ENCODE measurements at regions not wholly inside any gene's neighbourhood (a gene's known extent, or its start where the extent isn't known, plus 50 kb on each side); places are given as distances from the start of the nearest gene placed in this dataset.

DNA sequence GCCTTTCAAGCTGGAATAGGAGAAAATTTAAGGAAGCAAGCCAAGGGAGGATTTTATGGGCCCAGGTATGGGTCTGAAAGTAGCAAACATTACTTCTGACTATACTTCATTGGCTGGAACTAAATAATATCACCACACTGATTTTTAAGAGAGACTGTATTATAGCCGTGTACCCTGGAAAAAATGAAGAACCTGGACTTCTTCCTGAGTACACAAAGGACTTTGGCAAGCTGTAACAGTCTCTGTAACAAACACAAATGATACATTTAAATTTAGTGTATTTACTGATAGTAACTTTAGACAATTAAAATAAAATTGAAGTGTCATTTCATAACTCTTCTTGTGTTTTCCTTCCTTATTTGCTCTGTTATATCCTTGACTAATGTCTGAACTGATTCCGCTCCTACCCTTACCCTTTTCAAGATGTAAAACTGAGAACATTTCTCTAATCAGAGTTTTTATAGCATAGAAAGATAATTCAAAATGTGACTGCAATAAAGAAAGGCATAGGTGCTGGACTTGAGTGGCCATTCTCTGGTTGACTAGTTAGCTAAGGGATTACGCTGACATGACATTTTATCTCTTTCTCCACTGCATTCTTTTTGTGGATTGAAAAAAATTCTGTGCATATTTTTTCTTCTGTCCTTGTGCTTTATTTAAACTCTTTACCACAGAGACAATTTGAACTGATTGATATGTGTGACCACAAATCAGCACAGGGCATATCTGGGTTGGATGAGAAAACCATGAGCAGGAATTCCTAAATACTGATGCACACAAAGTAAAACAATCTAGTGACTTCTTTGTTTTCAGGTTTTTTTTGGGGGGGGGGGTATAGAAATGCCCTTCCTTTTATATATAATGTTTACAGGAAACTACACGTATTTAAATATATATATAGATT is 349.7 kb downstream of the MDFIC start:
- no peak for DNase-seq
- H3K27ac ChIP-seq = no peak overlapping the region
- no peaks in the 10 kb centered on the region for H3K36me3 ChIP-seq
- no peaks in the 10 kb centered on the region for H3K27me3 ChIP-seq
- no peaks in the 10 kb centered on the region for H3K9me3 ChIP-seq
- intact Hi-C loops (cut with DNase I) = no loop called here
- no peak overlapping the region for H3K4me3 ChIP-seq
- H3K4me1 ChIP-seq = no peaks in the 10 kb centered on the region
- H3K9ac ChIP-seq (ENCODE audit: low read depth in 2 of 2, low read length in 2 of 2) = no peak overlapping the region
- TF ChIP-seq, protein P1, sequence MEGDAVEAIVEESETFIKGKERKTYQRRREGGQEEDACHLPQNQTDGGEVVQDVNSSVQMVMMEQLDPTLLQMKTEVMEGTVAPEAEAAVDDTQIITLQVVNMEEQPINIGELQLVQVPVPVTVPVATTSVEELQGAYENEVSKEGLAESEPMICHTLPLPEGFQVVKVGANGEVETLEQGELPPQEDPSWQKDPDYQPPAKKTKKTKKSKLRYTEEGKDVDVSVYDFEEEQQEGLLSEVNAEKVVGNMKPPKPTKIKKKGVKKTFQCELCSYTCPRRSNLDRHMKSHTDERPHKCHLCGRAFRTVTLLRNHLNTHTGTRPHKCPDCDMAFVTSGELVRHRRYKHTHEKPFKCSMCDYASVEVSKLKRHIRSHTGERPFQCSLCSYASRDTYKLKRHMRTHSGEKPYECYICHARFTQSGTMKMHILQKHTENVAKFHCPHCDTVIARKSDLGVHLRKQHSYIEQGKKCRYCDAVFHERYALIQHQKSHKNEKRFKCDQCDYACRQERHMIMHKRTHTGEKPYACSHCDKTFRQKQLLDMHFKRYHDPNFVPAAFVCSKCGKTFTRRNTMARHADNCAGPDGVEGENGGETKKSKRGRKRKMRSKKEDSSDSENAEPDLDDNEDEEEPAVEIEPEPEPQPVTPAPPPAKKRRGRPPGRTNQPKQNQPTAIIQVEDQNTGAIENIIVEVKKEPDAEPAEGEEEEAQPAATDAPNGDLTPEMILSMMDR (IDR thresholded peaks at IDR 0.05) = no peak

DNA sequence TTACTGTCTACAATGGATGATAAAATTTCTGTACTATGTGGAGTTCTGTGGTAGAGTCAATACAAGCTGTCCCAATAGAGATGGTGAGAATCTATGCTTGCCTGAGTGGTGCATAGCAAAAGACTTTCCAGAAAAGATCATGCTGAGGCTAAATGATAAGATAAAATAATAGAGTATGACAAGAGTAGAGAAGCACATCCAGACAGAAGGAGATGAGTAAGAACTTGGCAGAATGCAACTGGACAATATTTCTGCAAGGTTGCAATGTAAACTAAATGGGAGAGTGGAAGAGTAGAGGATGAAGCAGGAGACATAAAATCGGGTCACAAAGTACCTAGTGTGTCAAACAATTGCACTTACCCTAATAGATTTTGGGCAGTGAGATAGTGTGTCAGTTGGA is 347.6 kb downstream of the MDFIC start:
- Histone ChIP-seq H3K27me3 (no peaks in the 10 kb centered on the region), H3K4me1 (no peaks in the 10 kb centered on the region), H3K36me3 (no peaks in the 10 kb centered on the region), H3K9me3 (no peaks in the 10 kb centered on the region), H3K9ac (ENCODE audit: low read depth in 2 of 2, low read length in 2 of 2) (no peak overlapping the region), H3K4me3 (no peak overlapping the region), H3K27ac (no peak overlapping the region)
- TF ChIP-seq, protein P1 (IDR thresholded peaks at IDR 0.05) = no peak
- intact Hi-C loops (cut with DNase I) = no loop called here
- DNase-seq = no peak

DNA sequence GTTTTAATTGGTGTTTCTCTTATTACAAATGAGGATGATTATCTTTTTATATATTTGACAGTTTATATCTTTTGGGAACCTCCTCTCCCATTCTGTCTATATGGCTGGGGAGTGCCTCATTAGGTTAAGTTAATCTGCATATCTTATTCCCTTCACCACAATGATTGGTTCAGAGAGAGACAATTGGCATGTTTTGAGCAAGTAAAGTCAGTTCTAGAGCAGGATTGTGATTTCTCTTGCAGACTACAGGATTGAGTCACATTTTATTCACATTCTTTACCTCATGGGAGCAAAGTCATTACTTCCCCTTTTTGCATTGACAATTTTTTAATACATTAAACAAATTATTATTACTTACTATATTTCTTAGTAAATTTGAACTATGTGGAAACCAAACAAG is 345.6 kb downstream of the MDFIC start:
- Histone ChIP-seq H3K4me3 (no peak overlapping the region), H3K27ac (no peak overlapping the region), H3K27me3 (no peaks in the 10 kb centered on the region), H3K36me3 (no peaks in the 10 kb centered on the region), H3K4me1 (no peaks in the 10 kb centered on the region), H3K9me3 (no peaks in the 10 kb centered on the region), H3K9ac (ENCODE audit: low read depth in 2 of 2, low read length in 2 of 2) (no peak overlapping the region)
- intact Hi-C loops (cut with DNase I) = no loop called here
- TF ChIP-seq, protein P1 (IDR thresholded peaks at IDR 0.05) = no peak
- no peak for DNase-seq

DNA sequence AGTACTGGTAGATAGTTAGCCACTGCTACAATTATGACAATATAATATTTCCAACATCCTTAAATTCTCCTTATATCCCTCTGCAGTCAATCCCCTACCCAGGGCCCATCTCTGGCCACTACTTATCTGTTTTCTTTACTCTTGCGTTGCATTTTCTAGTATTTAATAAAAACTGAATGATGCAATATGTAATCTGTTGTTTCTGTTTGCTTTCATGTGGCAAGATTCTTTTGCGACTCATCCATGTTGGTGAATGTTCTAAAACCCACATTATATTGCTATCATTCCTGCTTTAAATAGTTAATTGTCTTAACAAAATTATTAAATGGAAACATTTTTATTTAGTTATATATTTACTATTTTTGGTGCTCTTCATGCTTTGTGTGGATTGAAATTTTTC is 338.5 kb downstream of the MDFIC start:
- no peaks in the 10 kb centered on the region for H3K36me3 ChIP-seq
- H3K9me3 ChIP-seq = no peaks in the 10 kb centered on the region
- H3K4me1 ChIP-seq = no peaks in the 10 kb centered on the region
- TF ChIP-seq, protein P1 (IDR thresholded peaks at IDR 0.05) = no peak
- H3K27me3 ChIP-seq = no peaks in the 10 kb centered on the region
- no peak overlapping the region for H3K9ac ChIP-seq (ENCODE audit: low read depth in 2 of 2, low read length in 2 of 2)
- no peak overlapping the region for H3K4me3 ChIP-seq
- DNase-seq = no peak
- intact Hi-C loops (cut with DNase I) = no loop called here
- H3K27ac ChIP-seq = no peak overlapping the region

DNA sequence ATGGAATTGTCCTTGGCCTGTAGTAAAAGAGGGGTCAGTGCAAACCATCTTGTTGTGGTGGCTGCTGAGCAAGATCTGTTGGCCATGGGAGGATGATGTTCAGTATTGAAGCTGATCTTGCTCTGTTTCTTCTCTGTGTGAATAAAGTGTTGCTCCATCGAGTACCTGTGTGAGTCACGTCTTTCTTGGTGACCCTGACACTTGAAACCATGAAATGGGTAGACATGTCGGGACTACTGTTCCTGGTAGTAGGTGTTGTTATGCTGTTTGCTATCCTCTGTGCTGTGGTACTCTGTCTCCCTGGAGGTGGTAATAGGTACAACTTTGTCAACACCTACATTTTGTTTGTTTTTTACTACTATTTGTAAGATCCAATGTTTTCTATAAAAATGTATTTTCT is 330.6 kb downstream of the MDFIC start:
- no peak overlapping the region for H3K9ac ChIP-seq (ENCODE audit: low read depth in 2 of 2, low read length in 2 of 2)
- H3K27me3 ChIP-seq = no peaks in the 10 kb centered on the region
- no peaks in the 10 kb centered on the region for H3K4me1 ChIP-seq
- H3K9me3 ChIP-seq = no peaks in the 10 kb centered on the region
- H3K36me3 ChIP-seq = no peaks in the 10 kb centered on the region
- intact Hi-C loops (cut with DNase I) = no loop called here
- H3K27ac ChIP-seq = no peak overlapping the region
- H3K4me3 ChIP-seq = no peak overlapping the region
- TF ChIP-seq, protein P1 (IDR thresholded peaks at IDR 0.05) = no peak
- no peak for DNase-seq

All from colonic mucosa (tissue), 4 donors.